GM19238 (cell line): ENCODE measurements at regions not wholly inside any gene's neighbourhood (a gene's known extent, or its start where the extent isn't known, plus 50 kb on each side); places are given as distances from the start of the nearest gene placed in this dataset.
"Not testable (repeated sequence)": the region's sequence is repeated elsewhere in the genome, so short reads cannot be mapped to it uniquely, and the experiment has no call there.

Source experiments
- DNase-seq: peaks from one replicate; pipeline ENCODE4 v3.0.0; 2011; ENCODE audit warnings: low spot score; ENCODE audit not compliant: insufficient read length

- no peak for DNase-seq
These were observed 262.5 kb downstream of the CGGBP1 start for GRCh38 chr3:87796137-87796842.

- no peak for DNase-seq
These were observed 263.1 kb downstream of the CGGBP1 start for GRCh38 chr3:87795701-87796100.

- no peak for DNase-seq
These were observed 265.4 kb downstream of the CGGBP1 start for GRCh38 chr3:87793337-87793877.

GRCh38 chr3:87792534-87793336, 266.1 kb downstream of the CGGBP1 start, which contains the start of gene HTR1F:
Gene HTR1F (plus strand): TSS chr3:87792706.
- no peak for DNase-seq

- DNase-seq, result no peak
These were observed 266.6 kb downstream of the CGGBP1 start for GRCh38 chr3:87792198-87792533.

GRCh38 chr3:87791248-87792027, 267.4 kb downstream of the CGGBP1 start:
- DNase-seq, result no peak

GRCh38 chr3:87789049-87789448, 269.8 kb downstream of the CGGBP1 start:
- not testable (repeated sequence) for DNase-seq

- no peak for DNase-seq
These were observed 270.3 kb downstream of the CGGBP1 start for GRCh38 chr3:87788516-87788915.

- DNase-seq, result no peak
These were observed 278.0 kb downstream of the CGGBP1 start for GRCh38 chr3:87780811-87781210.

- DNase-seq, result no peak
These were observed 279.9 kb downstream of the CGGBP1 start for GRCh38 chr3:87778876-87779275.

GRCh38 chr3:87771337-87772192, 287.2 kb downstream of the CGGBP1 start:
- no peak for DNase-seq

GRCh38 chr3:87766721-87767120, 292.1 kb downstream of the CGGBP1 start:
- no peak for DNase-seq

- no peak for DNase-seq
These were observed 293.5 kb downstream of the CGGBP1 start for GRCh38 chr3:87765256-87765655.

- DNase-seq, result no peak
These were observed 297.0 kb downstream of the CGGBP1 start for GRCh38 chr3:87761795-87762194.

- no peak for DNase-seq
These were observed 297.5 kb downstream of the CGGBP1 start for GRCh38 chr3:87761341-87761740.

- DNase-seq, result no peak
These were observed 302.2 kb downstream of the CGGBP1 start for GRCh38 chr3:87756616-87757015.

GRCh38 chr3:87755852-87756251, 303.0 kb downstream of the CGGBP1 start:
- DNase-seq, result no peak

GRCh38 chr3:87742250-87742649, 316.6 kb downstream of the CGGBP1 start:
- no peak for DNase-seq

GRCh38 chr3:87740894-87741293, 317.9 kb downstream of the CGGBP1 start:
- not testable (repeated sequence) for DNase-seq

GRCh38 chr3:87737817-87738216, 321.0 kb downstream of the CGGBP1 start:
- DNase-seq, result not testable (repeated sequence)
